ENCODE measurements at regions not wholly inside any gene's neighbourhood (a gene's known extent, or its start where the extent isn't known, plus 50 kb on each side); places are given as distances from the start of the nearest gene placed in this dataset.

GRCh38 chr7:86469680-86470295 is 173.9 kb upstream of the GRM3 start:
- TF ChIP-seq EZH2 (IDR thresholded peaks at IDR 0.05; ENCODE audit: low read length) (no peak), CTCF (optimal IDR thresholded peaks at IDR 0.05 in 1 of 3, IDR thresholded peaks at IDR 0.05 in 1 of 3, conservative IDR thresholded peaks at IDR 0.05 in 1 of 3; ENCODE audit: extremely low read depth in 1 of 3, insufficient read depth in 2 of 3, low read length in 3 of 3) (peak; percentile 60 to 83 (median 73))
- FAIRE-seq (no peak), DNase-seq (ENCODE audit: low read depth, low spot score) (peak; percentile 25)
- no peaks in the 10 kb centered on the region for H3K27me3 ChIP-seq (ENCODE audit: control insufficient read depth, extremely low read depth, insufficient read depth, low read length)
- H3K9me3 ChIP-seq (ENCODE audit: control insufficient read depth, low read depth, low read length) = no peaks in the 10 kb centered on the region
- H3K4me1 ChIP-seq (ENCODE audit: control insufficient read depth, extremely low read depth, insufficient read depth, low read length) = no peaks in the 10 kb centered on the region
- H3K9ac ChIP-seq (ENCODE audit: control insufficient read depth, extremely low read depth, insufficient read depth, low read length) = no peak overlapping the region
- no peak overlapping the region for H3K4me3 ChIP-seq (ENCODE audit: control insufficient read depth in 2 of 3, extremely low read depth in 1 of 3, insufficient read depth in 2 of 3, low read depth in 1 of 3, low read length in 3 of 3)
- H3K36me3 ChIP-seq (ENCODE audit: control insufficient read depth in 2 of 2, extremely low read depth in 1 of 2, insufficient read depth in 2 of 2, low read length in 2 of 2) = no peaks in the 10 kb centered on the region
- H3K27ac ChIP-seq (ENCODE audit: control insufficient read depth, insufficient read depth, low read length) = no peak overlapping the region
- no peaks in the 10 kb centered on the region for H3K9me1 ChIP-seq (ENCODE audit: control insufficient read depth, extremely low read depth, insufficient read depth, low read length)
- no peak overlapping the region for H2AFZ ChIP-seq (ENCODE audit: control insufficient read depth, low read length)
- no peaks in the 10 kb centered on the region for H4K20me1 ChIP-seq (ENCODE audit: control insufficient read depth, extremely low read depth, insufficient read depth, low read length)
- H3K4me2 ChIP-seq (ENCODE audit: control insufficient read depth, extremely low read depth, insufficient read depth, low read depth, low read length) = no peak overlapping the region
- no peaks in the 10 kb centered on the region for H3K79me2 ChIP-seq (ENCODE audit: control insufficient read depth, insufficient read depth, low read length)
- dilution Hi-C loops (cut with MboI; ENCODE audit: extremely low pct_ligation_motif_present, low sequenced_read_pairs) = loop anchor here (25.0 kb wide), 1 partner anchor 582 kb away; no protein-coding TSS in a partner anchor

- dilution Hi-C loops (cut with MboI; ENCODE audit: extremely low pct_ligation_motif_present, low sequenced_read_pairs) = loop anchor here (25.0 kb wide), 1 partner anchor 567 kb away; no protein-coding TSS in a partner anchor
- no peaks in the 10 kb centered on the region for H3K27me3 ChIP-seq (ENCODE audit: control insufficient read depth, extremely low read depth, insufficient read depth, low read length)
- H2AFZ ChIP-seq (ENCODE audit: control insufficient read depth, low read length) = no peak overlapping the region
- H3K36me3 ChIP-seq (ENCODE audit: control insufficient read depth in 2 of 2, extremely low read depth in 1 of 2, insufficient read depth in 2 of 2, low read length in 2 of 2) = no peaks in the 10 kb centered on the region
- DNase-seq (ENCODE audit: low read depth, low spot score) (no peak), FAIRE-seq (no peak)
- no peak overlapping the region for H3K27ac ChIP-seq (ENCODE audit: control insufficient read depth, insufficient read depth, low read length)
- no peaks in the 10 kb centered on the region for H3K4me1 ChIP-seq (ENCODE audit: control insufficient read depth, extremely low read depth, insufficient read depth, low read length)
- H3K9ac ChIP-seq (ENCODE audit: control insufficient read depth, extremely low read depth, insufficient read depth, low read length) = no peak overlapping the region
- H4K20me1 ChIP-seq (ENCODE audit: control insufficient read depth, extremely low read depth, insufficient read depth, low read length) = no peaks in the 10 kb centered on the region
- no peak for TF ChIP-seq EZH2 (IDR thresholded peaks at IDR 0.05; ENCODE audit: low read length)
- no peak for TF ChIP-seq CTCF (optimal IDR thresholded peaks at IDR 0.05 in 1 of 3, IDR thresholded peaks at IDR 0.05 in 1 of 3, conservative IDR thresholded peaks at IDR 0.05 in 1 of 3; ENCODE audit: extremely low read depth in 1 of 3, insufficient read depth in 2 of 3, low read length in 3 of 3)
- H3K4me3 ChIP-seq (ENCODE audit: control insufficient read depth in 2 of 3, extremely low read depth in 1 of 3, insufficient read depth in 2 of 3, low read depth in 1 of 3, low read length in 3 of 3) = no peak overlapping the region
- no peaks in the 10 kb centered on the region for H3K9me3 ChIP-seq (ENCODE audit: control insufficient read depth, low read depth, low read length)
- no peak overlapping the region for H3K4me2 ChIP-seq (ENCODE audit: control insufficient read depth, extremely low read depth, insufficient read depth, low read depth, low read length)
- no peaks in the 10 kb centered on the region for H3K79me2 ChIP-seq (ENCODE audit: control insufficient read depth, insufficient read depth, low read length)
- no peaks in the 10 kb centered on the region for H3K9me1 ChIP-seq (ENCODE audit: control insufficient read depth, extremely low read depth, insufficient read depth, low read length)
Observed at GRCh38 chr7:86454753-86455152, 189.0 kb upstream of the GRM3 start.

All from keratinocyte (primary cell).